Fibroblast of skin of abdomen (primary cell): ENCODE measurements at regions not wholly inside any gene's neighbourhood (a gene's known extent, or its start where the extent isn't known, plus 50 kb on each side); places are given as distances from the start of the nearest gene placed in this dataset.
"Not testable (repeated sequence)": the region's sequence is repeated elsewhere in the genome, so short reads cannot be mapped to it uniquely, and the experiment has no call there.

Experiments
- DNase-seq: peaks from one replicate; pipeline ENCODE4 v3.0.0-alpha.2; 2013

DNA sequence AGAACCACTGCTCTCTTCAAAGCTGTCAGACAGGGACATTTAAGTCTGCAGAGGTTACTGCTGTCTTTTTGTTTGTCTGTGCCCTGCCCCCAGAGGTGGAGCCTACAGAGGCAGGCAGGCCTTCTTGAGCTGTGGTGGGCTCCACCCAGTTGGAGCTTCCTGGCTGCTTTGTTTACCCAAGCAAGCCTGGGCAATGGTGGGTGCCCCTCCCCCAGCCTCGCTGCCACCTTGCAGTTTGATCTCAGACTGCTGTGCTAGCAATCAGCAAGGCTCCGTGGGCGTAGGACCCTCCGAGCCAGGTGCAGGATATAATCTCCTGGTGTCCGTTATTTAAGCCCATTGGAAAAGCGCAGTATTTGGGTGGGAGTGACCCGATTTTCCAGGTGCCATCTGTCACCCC is 179.5 kb upstream of the PROX1 start:
- not testable (repeated sequence) for DNase-seq

DNA sequence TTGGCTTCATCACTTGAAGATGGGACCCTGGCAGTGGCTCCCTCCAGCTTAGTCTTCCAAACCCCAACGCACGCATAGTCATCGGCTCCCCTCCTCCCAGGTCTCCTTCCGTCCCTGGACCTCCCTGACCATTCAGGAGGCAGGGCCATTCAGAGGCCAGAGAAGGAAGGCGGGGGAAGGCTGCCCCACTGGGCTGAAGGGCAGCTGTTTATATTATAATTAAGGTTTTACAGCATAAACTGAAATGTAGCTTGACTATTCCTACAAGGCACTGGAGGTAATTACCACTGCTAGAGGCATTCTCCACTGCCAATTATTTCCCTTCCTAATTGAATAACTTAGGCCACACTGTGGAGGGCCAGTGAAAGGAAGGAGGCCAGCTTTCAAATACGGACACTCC is 170.6 kb upstream of the PROX1 start:
- no peak for DNase-seq

DNA sequence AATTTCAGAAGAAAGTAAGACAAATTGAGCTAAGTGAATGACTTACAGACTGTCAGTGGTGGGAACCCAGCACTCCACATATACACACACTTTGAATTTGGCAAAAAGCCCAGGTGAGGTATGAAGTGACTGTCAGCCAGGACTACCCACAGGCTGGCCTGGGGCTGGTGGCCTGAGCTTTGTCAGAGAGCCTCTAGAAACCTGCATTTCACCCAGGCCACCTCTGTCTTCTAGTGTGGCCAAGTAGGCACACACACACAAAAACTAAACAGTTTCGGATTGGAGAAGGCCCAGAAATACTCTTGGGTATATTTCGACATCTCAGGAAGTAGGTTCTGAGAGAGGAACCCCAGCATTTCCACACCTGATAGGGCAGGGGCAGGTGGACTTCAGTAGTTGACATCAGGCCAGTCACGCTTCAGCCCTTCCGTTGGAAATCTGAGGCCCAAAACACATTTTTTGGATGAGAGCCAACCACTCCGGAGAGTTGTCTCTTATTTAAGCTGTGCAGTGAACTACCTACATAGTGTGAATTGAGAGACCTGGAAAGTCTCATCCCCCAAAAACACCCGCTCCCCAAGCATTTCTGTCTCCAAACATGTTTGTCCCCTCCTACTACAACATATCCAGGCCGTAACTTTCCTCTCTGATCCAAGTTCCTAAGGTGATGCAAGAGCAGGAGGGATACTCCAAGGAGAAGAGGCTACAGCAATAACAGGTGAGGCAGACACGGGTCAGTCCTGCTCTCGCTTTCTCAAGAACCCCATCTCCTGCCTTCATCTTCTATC is 167.2 kb upstream of the PROX1 start:
- DNase-seq = no peak

- no peak for DNase-seq
These were observed 166.4 kb upstream of the PROX1 start for GRCh38 chr1:213821175-213821942.

DNA sequence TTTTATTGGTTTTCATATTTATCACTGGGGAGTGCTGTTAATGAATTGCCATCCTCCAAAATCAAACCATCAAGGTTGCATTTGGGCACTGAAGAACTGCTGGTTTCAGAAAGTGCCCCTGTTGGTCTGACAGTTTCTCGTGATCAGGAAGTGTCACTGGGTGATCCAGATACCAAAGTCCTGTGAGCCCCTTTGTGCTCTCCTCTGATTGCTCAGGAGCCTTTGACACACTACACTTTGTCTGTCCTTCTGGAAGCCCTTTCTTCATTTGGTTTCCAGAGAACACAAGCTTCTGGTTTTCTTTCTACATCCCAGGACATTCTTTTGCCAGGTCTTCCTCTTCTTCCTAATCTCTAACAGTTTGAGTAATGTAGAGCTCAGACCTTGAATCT is 165.8 kb upstream of the PROX1 start:
- DNase-seq = no peak

DNA sequence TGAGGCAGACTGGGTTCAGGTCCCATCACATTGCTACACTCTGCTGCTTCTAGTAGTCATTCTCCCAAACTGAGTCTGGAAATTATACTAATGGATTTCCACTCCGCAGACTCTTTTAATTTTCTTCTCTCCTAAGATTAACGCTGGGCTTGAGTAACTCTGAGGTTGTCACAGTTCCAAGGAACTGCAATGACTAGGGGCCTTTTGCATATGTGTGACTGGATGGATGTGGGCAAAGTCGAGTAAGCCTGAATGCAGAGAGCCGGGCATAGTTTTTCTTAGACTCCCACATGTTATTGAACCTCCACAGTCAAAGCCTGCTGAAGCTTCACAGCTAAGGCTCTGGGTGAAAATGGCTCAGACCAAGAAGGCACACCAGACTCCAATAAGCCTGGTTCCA is 160.9 kb upstream of the PROX1 start:
- no peak for DNase-seq

DNA sequence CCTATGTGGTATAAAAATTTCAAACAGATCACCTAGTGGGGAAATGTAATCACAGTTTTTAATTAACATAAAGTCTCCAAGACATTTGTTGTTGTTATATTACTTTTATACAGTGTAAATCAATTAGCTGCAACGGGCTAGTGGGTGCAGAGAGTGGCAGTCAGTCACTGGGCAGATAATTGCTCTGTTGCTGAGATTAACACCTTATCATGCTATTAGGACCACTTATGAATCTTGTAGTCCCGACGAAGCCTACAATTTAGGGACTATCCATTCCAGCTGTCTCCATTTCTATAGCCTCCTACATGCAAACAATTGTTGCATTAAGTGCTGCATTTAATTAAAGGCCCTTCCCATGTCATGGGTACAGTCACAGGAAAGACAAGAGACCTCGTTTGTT is 158.9 kb upstream of the PROX1 start:
- no peak for DNase-seq

- DNase-seq = no peak
These were observed 158.0 kb upstream of the PROX1 start for GRCh38 chr1:213829780-213830179.

DNA sequence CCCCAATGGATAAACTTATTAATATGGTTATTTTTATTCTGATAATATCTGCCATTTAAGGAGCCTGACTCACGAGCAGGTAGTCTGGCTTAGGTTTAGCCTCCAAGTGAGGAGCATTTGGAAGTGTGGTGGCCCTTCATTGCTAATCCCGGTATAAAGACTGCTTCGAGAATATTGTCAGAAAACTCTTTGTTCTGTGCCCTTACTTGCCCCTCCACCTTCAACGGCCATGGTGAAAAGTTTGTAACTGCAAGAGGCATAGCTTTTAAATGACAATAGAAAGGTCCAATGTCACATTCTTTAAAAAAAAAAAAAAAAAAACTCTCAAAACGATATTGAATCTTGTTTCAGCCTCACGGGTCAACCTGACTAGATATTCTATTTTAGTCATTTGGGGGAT is 157.4 kb upstream of the PROX1 start:
- no peak for DNase-seq

- DNase-seq = no peak
These were observed 147.2 kb upstream of the PROX1 start for GRCh38 chr1:213840575-213840974.

- DNase-seq = no peak
These were observed 143.1 kb upstream of the PROX1 start for GRCh38 chr1:213844632-213845031.

DNA sequence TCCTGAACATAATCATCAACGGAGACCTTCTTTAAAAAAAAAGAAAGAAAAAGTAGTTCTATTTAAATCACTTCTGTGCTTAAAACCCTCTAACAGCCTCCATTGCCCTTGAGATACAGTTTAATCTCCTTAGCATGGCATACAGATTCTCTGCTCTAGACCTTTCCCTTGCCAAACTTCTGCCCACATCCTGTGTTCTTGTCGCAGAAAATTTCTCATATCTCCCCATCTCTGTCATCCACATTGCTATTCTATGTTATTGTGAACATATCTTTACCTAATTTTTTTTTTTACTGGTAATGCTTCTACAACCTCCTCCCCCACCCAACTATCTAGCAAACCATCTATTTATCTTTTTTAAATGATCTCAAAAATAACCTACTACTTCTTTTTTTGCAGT is 135.7 kb upstream of the PROX1 start:
- DNase-seq = no peak

GRCh38 chr1:213858581-213858980 is 129.2 kb upstream of the PROX1 start:
- DNase-seq = no peak

DNA sequence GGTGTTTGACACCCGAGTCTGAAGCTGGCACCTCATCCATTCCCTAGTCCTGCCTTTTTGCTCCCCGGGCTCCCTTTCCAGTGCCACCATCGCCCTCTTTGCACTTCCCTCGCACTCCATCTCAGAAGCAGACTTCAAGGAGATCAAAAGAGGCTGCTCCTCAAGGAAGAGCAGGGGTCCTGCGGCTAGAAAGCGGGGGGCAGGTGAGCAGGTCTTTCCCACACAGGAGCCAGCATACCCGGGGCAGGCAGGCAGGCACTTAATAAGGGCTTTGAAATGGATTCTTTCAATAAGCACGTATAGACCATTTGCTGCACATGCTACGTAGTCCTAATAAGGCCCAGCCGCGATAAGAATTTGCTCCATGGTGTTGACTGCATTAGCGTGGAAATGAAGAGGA is 125.9 kb upstream of the PROX1 start:
- no peak for DNase-seq

GRCh38 chr1:213864091-213864490 is 123.7 kb upstream of the PROX1 start:
- no peak for DNase-seq

DNA sequence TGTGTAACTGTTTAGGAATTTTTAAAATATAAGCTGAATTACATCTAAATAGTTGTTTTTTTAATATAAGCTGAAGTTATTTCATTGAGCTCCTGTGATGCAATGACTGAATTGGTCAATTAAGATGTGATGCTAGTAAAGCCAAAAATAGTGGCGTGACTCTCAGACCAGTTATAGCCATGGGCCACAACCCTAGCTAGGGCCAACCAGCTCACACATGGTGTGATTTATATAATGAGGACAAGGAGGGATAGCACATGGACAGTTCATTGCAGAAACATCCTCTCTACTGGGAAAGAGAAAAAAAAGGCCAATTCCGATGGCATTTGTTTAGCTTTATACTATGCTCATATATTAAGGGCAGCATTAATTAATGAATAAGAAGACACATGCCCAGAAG is 119.3 kb upstream of the PROX1 start:
- DNase-seq = no peak

DNA sequence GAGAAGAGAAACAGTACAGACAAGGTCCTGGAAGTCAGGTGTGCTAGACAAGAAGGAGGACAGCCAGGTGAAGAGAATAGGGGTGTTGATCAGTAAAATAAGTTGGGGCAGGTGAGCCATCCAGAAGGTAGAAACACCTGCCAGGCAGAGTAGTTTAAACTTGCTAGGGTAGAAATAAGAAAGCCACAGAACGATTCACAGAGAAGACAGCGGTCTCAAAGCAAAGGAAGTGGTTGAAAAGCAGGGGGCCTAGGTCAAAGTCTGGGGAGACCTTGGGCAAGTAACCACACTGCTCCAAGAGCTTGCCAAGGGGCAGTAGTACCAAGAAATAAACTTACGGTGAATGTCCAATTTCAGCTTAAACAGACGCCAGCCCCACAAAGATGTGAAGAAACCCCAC is 116.6 kb upstream of the PROX1 start:
- no peak for DNase-seq

DNA sequence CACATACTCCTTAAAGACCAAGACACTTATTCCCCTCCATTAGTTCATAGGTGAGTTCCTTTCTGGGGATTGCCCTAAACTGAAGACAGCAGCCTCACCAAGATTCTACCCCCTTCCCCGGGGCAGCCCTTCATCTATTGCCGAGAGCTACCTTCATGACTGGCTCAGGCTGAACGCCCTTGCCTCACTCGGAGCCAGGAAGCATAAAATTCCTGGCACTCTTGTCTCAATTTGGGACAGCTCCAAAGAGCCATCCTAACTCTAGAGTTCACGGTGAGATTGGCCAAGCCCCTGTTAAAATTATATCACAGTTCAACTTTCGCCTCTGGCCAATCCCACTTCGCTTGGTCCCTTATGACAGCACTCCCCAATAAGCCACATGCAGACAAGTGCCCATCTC is 113.0 kb upstream of the PROX1 start:
- DNase-seq = no peak

GRCh38 chr1:213876531-213876930 is 111.2 kb upstream of the PROX1 start:
- no peak for DNase-seq

GRCh38 chr1:213883618-213884017 is 104.2 kb upstream of the PROX1 start:
- no peak for DNase-seq

DNA sequence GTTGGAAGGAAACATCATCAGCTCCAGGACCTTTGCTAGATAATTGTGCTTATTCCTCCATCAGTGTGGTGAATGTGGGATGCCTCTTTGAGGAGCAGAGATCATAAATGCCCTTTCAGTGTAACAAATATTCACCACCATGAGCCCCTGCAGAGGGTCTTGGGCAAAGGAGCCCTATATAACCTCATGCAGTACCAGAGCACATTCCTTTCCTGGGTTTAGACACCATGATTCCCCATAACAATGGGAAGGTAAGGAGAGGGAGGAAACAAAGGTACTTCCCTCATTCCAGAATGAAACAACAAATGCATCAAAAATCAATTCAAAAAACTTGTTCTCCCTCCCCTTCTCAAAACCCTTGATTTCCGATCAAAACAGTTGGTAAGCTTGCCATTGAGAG is 103.4 kb upstream of the PROX1 start:
- no peak for DNase-seq

- DNase-seq = no peak
These were observed 102.8 kb upstream of the PROX1 start for GRCh38 chr1:213884942-213885341.

- DNase-seq = no peak
These were observed 99.9 kb upstream of the PROX1 start for GRCh38 chr1:213887842-213888241.
